ENCODE measurements at regions not wholly inside any gene's neighbourhood (a gene's known extent, or its start where the extent isn't known, plus 50 kb on each side); places are given as distances from the start of the nearest gene placed in this dataset.
A peak's percentile ranks its signal among the peaks of the same experiment; 100 is the strongest.

DNA sequence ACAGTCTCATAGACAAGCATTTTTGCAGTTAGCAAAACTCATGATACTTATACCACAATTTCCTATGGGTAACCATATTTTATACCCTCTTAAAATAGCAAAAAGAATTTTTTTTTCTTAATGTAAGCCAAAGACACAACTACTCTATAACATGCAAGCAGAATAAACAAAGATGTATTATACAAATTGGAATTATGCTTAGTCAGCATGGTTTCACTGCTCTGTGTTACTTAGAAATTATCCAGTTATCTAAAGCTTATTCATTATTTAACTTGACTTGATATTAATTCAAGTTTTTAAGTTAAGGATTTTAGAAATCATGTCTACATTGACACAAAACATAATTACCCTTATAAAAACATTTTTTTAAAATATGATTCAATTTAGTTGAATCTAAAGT is 449.8 kb upstream of the CDH2 start (continued):
- TF ChIP-seq MAFK (IDR thresholded peaks at IDR 0.05; ENCODE audit: low read depth, low read length) (peak; percentile 80; the same call in 1 of the 2 replicates), BCL11A (IDR thresholded peaks at IDR 0.05; ENCODE audit: low read depth in 2 of 2, low read length in 2 of 2) (no peak), TEAD4 (IDR thresholded peaks at IDR 0.05; ENCODE audit: low read depth, low read length) (no peak)
